Heart left ventricle (tissue), 13 donors: ENCODE measurements at regions not wholly inside any gene's neighbourhood (a gene's known extent, or its start where the extent isn't known, plus 50 kb on each side); places are given as distances from the start of the nearest gene placed in this dataset.

Experiments used
- POLR2A ChIP-seq, 2 donors: fragments of 450-650 bp; IDR thresholded peaks; one replicate each; pipeline ENCODE4 v1.6.1; 2017; ENCODE audit warnings: antibody characterized with exemption in 2 of 2, mild to moderate bottlenecking in 2 of 2, moderate library complexity in 2 of 2
- TF ChIP-seq, protein P1 (sequence below), 12 donors: fragments of 200-600 bp; sonication (generic) in 4 of 12; IDR thresholded peaks; one replicate each; pipeline versions ENCODE4 v1.5.0 to v1.8.0; 2018 to 2022; ENCODE audit warnings: antibody characterized with exemption in 12 of 12, mild to moderate bottlenecking in 5 of 12
- donor health status: ischemic (EF 13 %, LVEDD 7.1; RV severe dilation, severe dysfunction).
- donor health status: DM: no; HTN: yes; CAD: no.
- donor health status: DM: no; HTN: no; CAD: no.
- donor health status: ischemic (EF 25% LVEDD 6.9; RV normal size, moderate dysfunction).
- donor health status: ischemic (EF 25% LVEDD 5.7; RV mildly dilated, moderate dysfunction).
- donor health status: ischemic (EF 35%, LVEDD 5.7; RV mildly dilated, moderate dysfunction).
- donor health status: nonischemic (EF 11% LVEDD 7.7; RV severe dilation, severe dysfunction).
- donor health status: DM: yes; HTN: yes; CAD: no.
- donor health status: PGD.
- donor health status: ischemic (EF 29% LVEDD 5.4; RV normal size, mild dysfunction).
- donor health status: nonischemic (EF 23%, LVEDD 6.1; RV moderate dilation, normal function).

DNA sequence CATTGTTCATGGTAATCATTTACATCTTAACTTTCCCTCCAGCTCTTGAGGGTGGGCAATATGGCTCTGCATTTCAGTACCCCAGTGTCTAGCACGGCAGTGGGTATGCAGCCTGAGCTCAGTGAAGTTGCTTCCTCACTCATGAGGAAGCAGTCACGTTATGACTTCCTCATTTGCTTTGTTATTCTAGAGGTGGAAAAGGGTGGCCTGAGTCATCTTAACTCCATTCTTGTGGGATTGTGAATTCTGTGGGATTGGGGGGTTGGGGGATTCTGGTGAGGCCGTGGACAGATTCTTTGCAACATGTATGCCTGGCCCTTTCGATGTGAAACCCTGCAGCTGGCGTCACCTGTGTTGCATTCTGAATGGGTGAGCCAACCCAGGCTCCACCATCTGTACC, 406.7 kb upstream of the ZNF507 start:
- TF ChIP-seq, protein P1, sequence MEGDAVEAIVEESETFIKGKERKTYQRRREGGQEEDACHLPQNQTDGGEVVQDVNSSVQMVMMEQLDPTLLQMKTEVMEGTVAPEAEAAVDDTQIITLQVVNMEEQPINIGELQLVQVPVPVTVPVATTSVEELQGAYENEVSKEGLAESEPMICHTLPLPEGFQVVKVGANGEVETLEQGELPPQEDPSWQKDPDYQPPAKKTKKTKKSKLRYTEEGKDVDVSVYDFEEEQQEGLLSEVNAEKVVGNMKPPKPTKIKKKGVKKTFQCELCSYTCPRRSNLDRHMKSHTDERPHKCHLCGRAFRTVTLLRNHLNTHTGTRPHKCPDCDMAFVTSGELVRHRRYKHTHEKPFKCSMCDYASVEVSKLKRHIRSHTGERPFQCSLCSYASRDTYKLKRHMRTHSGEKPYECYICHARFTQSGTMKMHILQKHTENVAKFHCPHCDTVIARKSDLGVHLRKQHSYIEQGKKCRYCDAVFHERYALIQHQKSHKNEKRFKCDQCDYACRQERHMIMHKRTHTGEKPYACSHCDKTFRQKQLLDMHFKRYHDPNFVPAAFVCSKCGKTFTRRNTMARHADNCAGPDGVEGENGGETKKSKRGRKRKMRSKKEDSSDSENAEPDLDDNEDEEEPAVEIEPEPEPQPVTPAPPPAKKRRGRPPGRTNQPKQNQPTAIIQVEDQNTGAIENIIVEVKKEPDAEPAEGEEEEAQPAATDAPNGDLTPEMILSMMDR (IDR thresholded peaks at IDR 0.05), result no peak
- TF ChIP-seq POLR2A (IDR thresholded peaks at IDR 0.05), result no peak
